ENCODE measurements at regions not wholly inside any gene's neighbourhood (a gene's known extent, or its start where the extent isn't known, plus 50 kb on each side); places are given as distances from the start of the nearest gene placed in this dataset.

- TF ChIP-seq POLR2A (IDR thresholded peaks at IDR 0.05; ENCODE audit: low read depth, low read length) (no peak), POLR2AphosphoS5 (IDR thresholded peaks at IDR 0.05; ENCODE audit: low read depth, low read length) (no peak), TAF1 (IDR thresholded peaks at IDR 0.05; ENCODE audit: low read depth, low read length) (no peak), PAX5 (IDR thresholded peaks at IDR 0.05; ENCODE audit: insufficient read depth, low read length, severe bottlenecking) (no peak)
Observed at GRCh38 chr1:166738873-166739272, 100.4 kb upstream of the POGK start.
